ENCODE measurements at regions not wholly inside any gene's neighbourhood (a gene's known extent, or its start where the extent isn't known, plus 50 kb on each side); places are given as distances from the start of the nearest gene placed in this dataset.

DNA sequence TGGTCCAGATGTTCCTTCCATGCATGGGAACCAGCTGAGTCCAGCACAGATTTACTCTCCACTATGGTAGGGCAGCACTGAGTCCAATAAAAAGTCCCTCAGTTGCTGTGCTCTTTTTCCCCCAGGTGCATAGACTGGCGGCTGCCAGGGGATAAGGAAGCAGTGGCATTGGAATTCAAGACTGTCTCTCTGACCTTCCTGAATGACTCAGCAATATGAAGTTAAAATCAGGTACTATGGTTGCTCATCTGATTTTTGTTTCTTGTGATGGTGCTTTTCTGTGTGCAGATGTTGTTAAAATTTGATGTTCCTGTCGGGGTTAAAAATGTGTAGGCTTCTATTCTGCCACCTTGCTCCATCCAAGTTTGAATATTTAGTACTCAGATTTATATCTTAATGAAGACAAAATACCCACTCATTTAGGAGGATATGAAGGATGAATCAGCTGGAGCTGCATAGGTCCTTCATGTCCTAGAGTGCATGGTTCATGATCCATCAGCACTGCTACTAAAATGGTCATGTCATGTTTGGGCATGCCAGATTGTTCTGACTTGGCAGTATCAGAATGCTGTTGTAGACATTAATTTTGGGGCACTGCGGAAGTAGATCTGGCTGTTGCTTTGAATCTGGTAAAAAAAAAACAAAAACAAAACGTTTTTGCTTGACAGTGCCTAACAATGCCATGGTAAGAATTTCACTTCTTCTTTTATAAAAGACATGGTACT lies 321.2 kb upstream of the MAP3K7 start:
- no peaks in the 10 kb centered on the region for H3K36me3 ChIP-seq (ENCODE audit: control insufficient read depth, insufficient read depth, low read length)
- H3K9me3 ChIP-seq (ENCODE audit: control insufficient read depth, low read depth, low read length) = no peaks in the 10 kb centered on the region
- H3K4me1 ChIP-seq (ENCODE audit: control insufficient read depth, insufficient read depth, low read length) = no peaks in the 10 kb centered on the region
- no peak for DNase-seq
- no peaks in the 10 kb centered on the region for H3K27me3 ChIP-seq (ENCODE audit: control insufficient read depth, insufficient read depth, low read length)
- H3K27ac ChIP-seq (ENCODE audit: low read length) = no peak overlapping the region
- WGBS (ENCODE audit: insufficient coverage, low lambda C conversion rate) = 79% methylated on average over 3 of the region's 4 CpGs
- H3K4me3 ChIP-seq (ENCODE audit: low read length) = no peak overlapping the region

DNA sequence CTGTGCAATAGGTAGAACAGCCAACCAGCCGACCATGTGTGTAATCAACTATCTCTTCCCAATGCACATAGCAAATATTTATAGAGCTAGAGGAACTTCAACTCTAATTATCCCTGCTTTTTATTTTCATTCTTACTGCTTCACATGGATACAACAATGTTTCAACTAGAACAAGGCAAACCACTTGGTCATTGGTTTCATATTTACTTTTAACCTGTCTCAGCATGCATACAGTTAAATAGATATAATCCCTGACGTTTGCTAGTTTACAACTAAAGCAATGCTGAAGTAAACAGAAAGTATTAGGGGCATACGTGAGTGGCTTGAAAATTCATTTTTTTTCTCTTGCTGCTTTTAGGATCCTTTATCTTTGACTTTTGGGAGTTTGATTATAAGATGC lies 318.5 kb upstream of the MAP3K7 start:
- WGBS (ENCODE audit: insufficient coverage, low lambda C conversion rate) = no CpG with 5 or more reads among the region's 3 CpGs
- Histone ChIP-seq H3K27ac (ENCODE audit: low read length) (no peak overlapping the region), H3K4me3 (ENCODE audit: low read length) (no peak overlapping the region), H3K9me3 (ENCODE audit: control insufficient read depth, low read depth, low read length) (no peaks in the 10 kb centered on the region), H3K27me3 (ENCODE audit: control insufficient read depth, insufficient read depth, low read length) (no peaks in the 10 kb centered on the region), H3K4me1 (ENCODE audit: control insufficient read depth, insufficient read depth, low read length) (no peaks in the 10 kb centered on the region), H3K36me3 (ENCODE audit: control insufficient read depth, insufficient read depth, low read length) (no peaks in the 10 kb centered on the region)
- no peak for DNase-seq

GRCh38 chr6:90900034-90900433 lies 313.2 kb upstream of the MAP3K7 start:
- WGBS (ENCODE audit: insufficient coverage, low lambda C conversion rate) = 60% methylated on average over 1 of the region's 2 CpGs
- Histone ChIP-seq H3K27me3 (ENCODE audit: control insufficient read depth, insufficient read depth, low read length) (no peaks in the 10 kb centered on the region), H3K4me1 (ENCODE audit: control insufficient read depth, insufficient read depth, low read length) (no peaks in the 10 kb centered on the region), H3K4me3 (ENCODE audit: low read length) (no peak overlapping the region), H3K9me3 (ENCODE audit: control insufficient read depth, low read depth, low read length) (no peaks in the 10 kb centered on the region), H3K36me3 (ENCODE audit: control insufficient read depth, insufficient read depth, low read length) (no peaks in the 10 kb centered on the region), H3K27ac (ENCODE audit: low read length) (no peak overlapping the region)
- DNase-seq = no peak

GRCh38 chr6:90898763-90899162 lies 311.9 kb upstream of the MAP3K7 start:
- no peaks in the 10 kb centered on the region for H3K4me1 ChIP-seq (ENCODE audit: control insufficient read depth, insufficient read depth, low read length)
- WGBS (ENCODE audit: insufficient coverage, low lambda C conversion rate) = 93% methylated on average over 2 of the region's 4 CpGs
- no peak for DNase-seq
- H3K36me3 ChIP-seq (ENCODE audit: control insufficient read depth, insufficient read depth, low read length) = no peaks in the 10 kb centered on the region
- no peak overlapping the region for H3K27ac ChIP-seq (ENCODE audit: low read length)
- H3K4me3 ChIP-seq (ENCODE audit: low read length) = no peak overlapping the region
- no peaks in the 10 kb centered on the region for H3K27me3 ChIP-seq (ENCODE audit: control insufficient read depth, insufficient read depth, low read length)
- H3K9me3 ChIP-seq (ENCODE audit: control insufficient read depth, low read depth, low read length) = no peaks in the 10 kb centered on the region

- H3K4me1 ChIP-seq (ENCODE audit: control insufficient read depth, insufficient read depth, low read length) = no peaks in the 10 kb centered on the region
- DNase-seq = no peak
- H3K27ac ChIP-seq (ENCODE audit: low read length) = no peak overlapping the region
- H3K4me3 ChIP-seq (ENCODE audit: low read length) = no peak overlapping the region
- no peaks in the 10 kb centered on the region for H3K27me3 ChIP-seq (ENCODE audit: control insufficient read depth, insufficient read depth, low read length)
- no peaks in the 10 kb centered on the region for H3K9me3 ChIP-seq (ENCODE audit: control insufficient read depth, low read depth, low read length)
- no peaks in the 10 kb centered on the region for H3K36me3 ChIP-seq (ENCODE audit: control insufficient read depth, insufficient read depth, low read length)
- no CpG with 5 or more reads among the region's 3 CpGs for WGBS (ENCODE audit: insufficient coverage, low lambda C conversion rate)
Observed at GRCh38 chr6:90896075-90896547, 309.2 kb upstream of the MAP3K7 start.

DNA sequence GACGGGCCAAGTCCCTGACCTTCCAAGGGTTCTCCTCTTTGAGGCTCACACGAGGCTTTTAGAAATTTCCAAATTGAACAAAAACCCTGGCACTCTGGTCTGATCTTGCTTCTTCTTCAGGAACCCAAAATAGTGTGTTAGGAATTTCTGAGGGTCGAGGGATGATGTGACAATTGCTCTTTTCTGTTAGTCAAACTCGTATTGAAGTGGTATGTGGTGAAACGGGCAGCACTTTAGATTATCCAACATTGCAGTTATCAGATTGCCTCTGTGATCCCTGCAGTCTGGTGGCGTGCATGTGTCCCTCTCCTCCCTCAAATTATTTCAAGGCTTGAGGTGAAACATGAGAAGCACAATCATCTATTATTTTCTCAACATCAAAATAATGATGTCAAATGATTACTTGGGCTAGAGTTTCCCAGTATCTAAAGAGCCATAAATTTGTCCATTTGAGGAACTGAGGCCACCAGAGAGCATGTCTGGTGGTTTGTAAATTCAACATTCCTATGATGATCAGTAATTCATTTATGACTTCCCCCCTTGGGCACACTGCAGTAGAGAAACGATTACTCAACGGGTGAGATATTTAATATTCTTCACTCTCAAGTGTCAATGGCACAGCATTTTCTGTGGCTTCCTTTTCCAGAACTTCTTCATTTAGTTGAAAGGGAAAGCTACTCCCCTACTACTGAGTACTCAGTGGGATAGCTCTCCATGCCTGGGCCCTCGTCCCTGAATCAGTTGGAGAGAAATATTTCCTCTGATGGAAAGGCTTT lies 308.6 kb upstream of the MAP3K7 start:
- Histone ChIP-seq H3K4me1 (ENCODE audit: control insufficient read depth, insufficient read depth, low read length) (no peaks in the 10 kb centered on the region), H3K4me3 (ENCODE audit: low read length) (no peak overlapping the region), H3K27ac (ENCODE audit: low read length) (no peak overlapping the region), H3K9me3 (ENCODE audit: control insufficient read depth, low read depth, low read length) (no peaks in the 10 kb centered on the region), H3K36me3 (ENCODE audit: control insufficient read depth, insufficient read depth, low read length) (no peaks in the 10 kb centered on the region), H3K27me3 (ENCODE audit: control insufficient read depth, insufficient read depth, low read length) (no peaks in the 10 kb centered on the region)
- no peak for DNase-seq
- WGBS (ENCODE audit: insufficient coverage, low lambda C conversion rate) = 86% methylated on average over 2 of the region's 9 CpGs

- Histone ChIP-seq H3K4me3 (ENCODE audit: low read length) (no peak overlapping the region), H3K27me3 (ENCODE audit: control insufficient read depth, insufficient read depth, low read length) (no peaks in the 10 kb centered on the region), H3K27ac (ENCODE audit: low read length) (no peak overlapping the region), H3K9me3 (ENCODE audit: control insufficient read depth, low read depth, low read length) (no peaks in the 10 kb centered on the region), H3K4me1 (ENCODE audit: control insufficient read depth, insufficient read depth, low read length) (no peaks in the 10 kb centered on the region), H3K36me3 (ENCODE audit: control insufficient read depth, insufficient read depth, low read length) (no peaks in the 10 kb centered on the region)
- no peak for DNase-seq
- WGBS (ENCODE audit: insufficient coverage, low lambda C conversion rate) = 94% methylated on average over 2 of the region's 9 CpGs
Observed at GRCh38 chr6:90894285-90895130, 307.6 kb upstream of the MAP3K7 start.

DNA sequence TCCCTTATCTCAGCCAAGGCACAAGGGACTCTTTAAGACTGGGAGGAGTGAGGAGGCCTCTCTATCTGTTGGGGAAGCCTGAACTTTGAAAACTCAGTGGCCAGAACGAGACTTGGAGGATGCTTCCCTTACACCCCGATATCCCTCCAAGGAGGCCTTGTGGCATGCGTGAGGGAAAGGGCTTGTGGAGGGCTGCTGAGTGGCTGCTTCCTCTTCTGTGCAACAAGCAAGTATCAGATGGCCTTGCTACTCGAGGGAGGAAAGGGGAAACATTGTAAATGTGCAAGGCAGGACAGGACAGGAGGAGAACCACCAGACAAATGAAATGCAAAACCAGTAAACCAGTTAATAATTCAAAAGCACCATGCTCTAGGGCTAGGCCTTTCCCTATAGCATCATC lies 306.5 kb upstream of the MAP3K7 start:
- WGBS (ENCODE audit: insufficient coverage, low lambda C conversion rate) = 50% methylated on average over 1 of the region's 4 CpGs
- Histone ChIP-seq H3K4me1 (ENCODE audit: control insufficient read depth, insufficient read depth, low read length) (no peaks in the 10 kb centered on the region), H3K27ac (ENCODE audit: low read length) (no peak overlapping the region), H3K4me3 (ENCODE audit: low read length) (no peak overlapping the region), H3K27me3 (ENCODE audit: control insufficient read depth, insufficient read depth, low read length) (no peaks in the 10 kb centered on the region), H3K36me3 (ENCODE audit: control insufficient read depth, insufficient read depth, low read length) (no peaks in the 10 kb centered on the region), H3K9me3 (ENCODE audit: control insufficient read depth, low read depth, low read length) (no peaks in the 10 kb centered on the region)
- no peak for DNase-seq

DNA sequence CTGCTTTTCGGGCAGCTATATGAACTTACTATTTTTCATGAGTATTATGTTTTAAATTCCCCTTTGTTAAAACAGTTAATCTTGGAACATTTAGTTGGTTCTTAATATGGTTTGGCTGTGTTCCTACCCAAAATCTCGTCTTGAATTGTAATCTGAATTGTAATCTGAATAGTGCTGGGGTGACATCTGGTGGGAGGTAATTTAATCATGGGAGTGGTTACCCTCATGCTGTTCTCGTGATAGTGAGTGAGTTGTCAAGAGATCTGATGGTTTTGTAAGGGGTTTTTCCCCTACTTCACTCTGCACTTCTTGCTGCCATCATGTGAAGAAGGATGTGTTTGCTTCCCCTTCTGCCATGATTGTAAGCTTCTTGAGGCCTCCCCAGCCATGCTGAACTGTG lies 305.4 kb upstream of the MAP3K7 start:
- Histone ChIP-seq H3K27ac (ENCODE audit: low read length) (no peak overlapping the region), H3K4me3 (ENCODE audit: low read length) (no peak overlapping the region), H3K36me3 (ENCODE audit: control insufficient read depth, insufficient read depth, low read length) (no peaks in the 10 kb centered on the region), H3K4me1 (ENCODE audit: control insufficient read depth, insufficient read depth, low read length) (no peaks in the 10 kb centered on the region), H3K9me3 (ENCODE audit: control insufficient read depth, low read depth, low read length) (no peaks in the 10 kb centered on the region), H3K27me3 (ENCODE audit: control insufficient read depth, insufficient read depth, low read length) (no peaks in the 10 kb centered on the region)
- WGBS (ENCODE audit: insufficient coverage, low lambda C conversion rate) = 100% methylated on average over 1 of the region's 3 CpGs
- DNase-seq = no peak

DNA sequence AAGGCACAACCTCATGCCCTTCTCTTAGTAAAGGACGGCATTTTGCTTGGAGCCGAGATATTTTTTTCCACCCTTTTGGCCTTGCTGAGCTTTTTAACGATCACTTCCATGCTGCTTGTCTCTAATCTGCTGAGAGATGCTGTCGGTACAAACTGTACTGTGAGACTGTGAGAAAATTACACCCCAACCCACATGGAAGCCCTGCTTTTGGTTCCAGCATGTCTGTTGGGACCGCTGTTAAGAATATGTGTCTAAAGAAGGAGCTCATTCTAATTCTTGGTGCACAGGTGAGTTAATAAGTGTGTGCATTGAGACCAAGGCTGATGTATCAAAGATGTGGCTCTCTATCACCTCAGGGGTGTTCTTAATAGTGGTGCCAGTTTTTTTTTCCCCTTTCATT lies 304.5 kb upstream of the MAP3K7 start:
- Histone ChIP-seq H3K9me3 (ENCODE audit: control insufficient read depth, low read depth, low read length) (no peaks in the 10 kb centered on the region), H3K4me3 (ENCODE audit: low read length) (no peak overlapping the region), H3K27ac (ENCODE audit: low read length) (no peak overlapping the region), H3K36me3 (ENCODE audit: control insufficient read depth, insufficient read depth, low read length) (no peaks in the 10 kb centered on the region), H3K4me1 (ENCODE audit: control insufficient read depth, insufficient read depth, low read length) (no peaks in the 10 kb centered on the region), H3K27me3 (ENCODE audit: control insufficient read depth, insufficient read depth, low read length) (no peaks in the 10 kb centered on the region)
- DNase-seq = no peak
- 76% methylated on average over 3 of the region's 5 CpGs for WGBS (ENCODE audit: insufficient coverage, low lambda C conversion rate)

Data from large intestine (tissue), 3 donors.